ENCODE measurements at regions not wholly inside any gene's neighbourhood (a gene's known extent, or its start where the extent isn't known, plus 50 kb on each side); places are given as distances from the start of the nearest gene placed in this dataset.

- TF ChIP-seq CTCFL (IDR thresholded peaks at IDR 0.05; ENCODE audit: borderline replicate concordance, insufficient read depth, low read depth, low read length, poor library complexity, severe bottlenecking) (no peak), PTTG1 (tag; IDR thresholded peaks at IDR 0.05; ENCODE audit: low read depth) (no peak), IRF2 (CRISPR knock-in tag; IDR thresholded peaks at IDR 0.05) (no peak)
These were observed 541.2 kb downstream of the NUP35 start (continued) for GRCh38 chr2:183665425-183665824.

- no peaks in the 10 kb centered on the region for H3K9me1 ChIP-seq (ENCODE audit: control insufficient read depth, insufficient read depth, low read length)
- 0% methylated on average over 1 of the region's 1 CpG for WGBS (ENCODE audit: insufficient coverage, low coverage, missing lambda C conversion rate)
- ChIA-PET POLR2A (no interaction called here), CTCF (ENCODE audit: low intra/inter-chr PET ratio) (no interaction called here)
- no peaks in the 10 kb centered on the region for H3K9me3 ChIP-seq (replicated peaks; ENCODE audit: control insufficient read depth, insufficient read depth, low read depth, low read length)
- DNase-seq (ENCODE audit: extremely low read depth in 1 of 4, low spot score in 3 of 4) (no peak), ATAC-seq (no peak), FAIRE-seq (no peak)
- H3K4me2 ChIP-seq (ENCODE audit: insufficient read depth, low read length) = no peak overlapping the region
- intact Hi-C loops (cut with micrococcal nuclease) (no loop called here), in situ Hi-C loops (cut with MboI) (no loop called here)
- no peak overlapping the region for H3K4me3 ChIP-seq
- H3K36me3 ChIP-seq (ENCODE audit: control insufficient read depth, insufficient read depth, low read length) = no peaks in the 10 kb centered on the region
- H4K20me1 ChIP-seq (replicated peaks; ENCODE audit: control insufficient read depth, insufficient read depth, low read length) = no peaks in the 10 kb centered on the region
- H2AFZ ChIP-seq (ENCODE audit: low read depth, low read length) = no peak overlapping the region
- BruUV-seq (replicated peaks) = no TSS peak
- H3K9ac ChIP-seq (ENCODE audit: insufficient read depth in 1 of 2, low read depth in 2 of 2, low read length in 2 of 2) = no peak overlapping the region
- no peaks in the 10 kb centered on the region for H3K4me1 ChIP-seq (replicated peaks in 1 of 2; ENCODE audit: control insufficient read depth in 2 of 2, insufficient read depth in 2 of 2, low read length in 2 of 2)
- H3K27me3 ChIP-seq (ENCODE audit: control insufficient read depth in 2 of 2, insufficient read depth in 2 of 2, low read length in 2 of 2) = no peaks in the 10 kb centered on the region
- TF ChIP-seq ZNF311 (CRISPR knock-in tag; IDR thresholded peaks at IDR 0.05) (no peak), ARHGAP35 (IDR thresholded peaks at IDR 0.05; ENCODE audit: partially characterized antibody) (no peak), HDAC2 (IDR thresholded peaks at IDR 0.05) (no peak), CBX1 (IDR thresholded peaks at IDR 0.05; ENCODE audit: low read depth) (no peak), KLF6 (CRISPR knock-in tag; IDR thresholded peaks at IDR 0.05; ENCODE audit: borderline replicate concordance) (no peak), POLR2A (conservative IDR thresholded peaks at IDR 0.05) (no peak), ETV5 (CRISPR knock-in tag; IDR thresholded peaks at IDR 0.05; ENCODE audit: low read depth) (no peak), SIN3A (IDR thresholded peaks at IDR 0.05; ENCODE audit: borderline replicate concordance in 2 of 2, control insufficient read depth in 1 of 2, low read depth in 2 of 2, low read length in 2 of 2) (no peak), TSC22D4 (tag; IDR thresholded peaks at IDR 0.05) (no peak), RNF2 (IDR thresholded peaks at IDR 0.05) (no peak), RFX7 (CRISPR knock-in tag; IDR thresholded peaks at IDR 0.05) (no peak), NFIC (IDR thresholded peaks at IDR 0.05) (no peak), MTA2 (IDR thresholded peaks at IDR 0.05; ENCODE audit: low read depth) (no peak)
- H3K27ac ChIP-seq (ENCODE audit: extremely low read depth, low read depth, low read length) = no peak overlapping the region
- H3K79me2 ChIP-seq (ENCODE audit: control insufficient read depth, insufficient read depth, low read length) = no peaks in the 10 kb centered on the region
These were observed 541.8 kb downstream of the NUP35 start for GRCh38 chr2:183666031-183666430.
